ENCODE measurements at regions not wholly inside any gene's neighbourhood (a gene's known extent, or its start where the extent isn't known, plus 50 kb on each side); places are given as distances from the start of the nearest gene placed in this dataset.

GRCh38 chrX:39828971-39829370 lies 268.8 kb downstream of the BCOR start:
- Histone ChIP-seq H3K27me3 (no peaks in the 10 kb centered on the region), H3K27ac (no peak overlapping the region), H3K4me3 (no peak overlapping the region), H3K36me3 (no peaks in the 10 kb centered on the region), H3K4me1 (no peaks in the 10 kb centered on the region), H3K9me3 (no peaks in the 10 kb centered on the region)
- DNase-seq: no peak
- no peak for TF ChIP-seq CTCF (IDR thresholded peaks at IDR 0.05)
- TF ChIP-seq POLR2A (IDR thresholded peaks at IDR 0.05): no peak
- intact Hi-C loops (cut with DNase I; ENCODE audit: low total_unique reads): no loop called here

- DNase-seq: no peak
- intact Hi-C loops (cut with DNase I; ENCODE audit: low total_unique reads): no loop called here
- Histone ChIP-seq H3K27ac (no peak overlapping the region), H3K9me3 (no peaks in the 10 kb centered on the region), H3K36me3 (no peaks in the 10 kb centered on the region), H3K4me3 (no peak overlapping the region), H3K27me3 (no peaks in the 10 kb centered on the region), H3K4me1 (no peaks in the 10 kb centered on the region)
- TF ChIP-seq POLR2A (IDR thresholded peaks at IDR 0.05) (no peak), CTCF (IDR thresholded peaks at IDR 0.05) (no peak)
Observed at GRCh38 chrX:39829965-39830364, 267.8 kb downstream of the BCOR start.

- intact Hi-C loops (cut with DNase I; ENCODE audit: low total_unique reads): no loop called here
- H3K27ac ChIP-seq: no peak overlapping the region
Observed at GRCh38 chrX:39830414-39830813, 267.3 kb downstream of the BCOR start.

GRCh38 chrX:39832211-39832610 lies 265.5 kb downstream of the BCOR start:
- DNase-seq: no peak
- Histone ChIP-seq H3K4me3 (no peak overlapping the region), H3K36me3 (no peaks in the 10 kb centered on the region), H3K27ac (no peak overlapping the region), H3K27me3 (no peaks in the 10 kb centered on the region), H3K4me1 (no peaks in the 10 kb centered on the region), H3K9me3 (no peaks in the 10 kb centered on the region)
- TF ChIP-seq CTCF (IDR thresholded peaks at IDR 0.05) (no peak), POLR2A (IDR thresholded peaks at IDR 0.05) (no peak)
- intact Hi-C loops (cut with DNase I; ENCODE audit: low total_unique reads): no loop called here

More at GRCh38 chrX:39830414-39830813, 267.3 kb downstream of the BCOR start:
- Histone ChIP-seq H3K27me3 (no peaks in the 10 kb centered on the region), H3K9me3 (no peaks in the 10 kb centered on the region), H3K4me1 (no peaks in the 10 kb centered on the region), H3K4me3 (no peak overlapping the region), H3K36me3 (no peaks in the 10 kb centered on the region)
- DNase-seq: no peak
- no peak for TF ChIP-seq CTCF (IDR thresholded peaks at IDR 0.05)
- no peak for TF ChIP-seq POLR2A (IDR thresholded peaks at IDR 0.05)

- H3K9me3 ChIP-seq: no peaks in the 10 kb centered on the region
- no peaks in the 10 kb centered on the region for H3K4me1 ChIP-seq
- H3K27ac ChIP-seq: no peak overlapping the region
- TF ChIP-seq POLR2A (IDR thresholded peaks at IDR 0.05): no peak
- no peak for TF ChIP-seq CTCF (IDR thresholded peaks at IDR 0.05)
- intact Hi-C loops (cut with DNase I; ENCODE audit: low total_unique reads): no loop called here
- H3K4me3 ChIP-seq: no peak overlapping the region
- H3K27me3 ChIP-seq: no peaks in the 10 kb centered on the region
- DNase-seq: no peak
- no peaks in the 10 kb centered on the region for H3K36me3 ChIP-seq
Observed at GRCh38 chrX:39834600-39834999, 263.2 kb downstream of the BCOR start.

Measured in uterus (tissue), 3 donors.